ENCODE measurements at regions not wholly inside any gene's neighbourhood (a gene's known extent, or its start where the extent isn't known, plus 50 kb on each side); places are given as distances from the start of the nearest gene placed in this dataset.

DNA sequence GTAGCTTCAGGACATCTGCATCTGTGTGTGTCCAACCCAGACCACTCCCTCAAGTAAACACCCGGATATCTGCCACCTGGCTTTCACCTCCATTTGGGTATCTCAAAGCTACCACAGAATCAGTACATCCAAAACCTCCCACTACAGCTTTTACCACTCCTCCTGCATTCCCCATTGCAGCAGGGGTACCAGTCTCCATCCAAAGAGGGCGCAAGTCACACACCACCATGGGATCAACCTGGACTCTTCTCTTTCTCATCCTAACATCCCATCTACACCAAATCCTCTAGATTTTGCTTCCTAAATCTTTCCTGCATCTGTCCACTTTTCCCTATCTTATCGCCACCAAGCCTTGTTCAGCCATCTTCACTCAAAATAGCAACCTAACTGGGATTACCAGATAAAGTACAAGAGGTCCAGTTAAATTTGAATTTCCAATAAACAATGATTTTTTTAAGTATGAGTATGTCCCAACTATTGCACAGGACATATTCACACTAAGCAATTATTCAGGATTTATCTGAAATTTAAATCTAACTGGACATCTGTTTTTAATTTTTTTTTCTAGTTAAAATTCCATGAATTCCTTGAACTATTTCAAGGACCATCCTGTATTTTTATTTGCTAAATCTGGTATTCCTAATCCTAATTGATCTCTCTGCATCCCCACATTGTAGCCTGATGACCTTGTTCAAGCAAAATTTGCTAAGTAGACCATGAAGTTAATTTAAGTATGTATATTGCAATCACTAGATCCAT is 164.3 kb upstream of the MLN start:
- ChIA-PET POLR2A (no interaction called here), CTCF (no interaction called here)
- Mint-ChIP-seq H3K9me3 (no peaks in the 10 kb centered on the region), H3K4me1 (no peaks in the 10 kb centered on the region), H3K4me3 (no peak overlapping the region), H3K27me3 (peaks cover 46% of the 10 kb centered on the region), H3K27ac (no peak overlapping the region), H3K36me3 (ENCODE audit: low read depth) (no peaks in the 10 kb centered on the region)
- DNase-seq, result no peak

- Mint-ChIP-seq H3K4me1 (no peaks in the 10 kb centered on the region), H3K36me3 (ENCODE audit: low read depth) (no peaks in the 10 kb centered on the region), H3K4me3 (no peak overlapping the region), H3K27ac (no peak overlapping the region), H3K27me3 (peaks cover 44% of the 10 kb centered on the region), H3K9me3 (no peaks in the 10 kb centered on the region)
- CTCF ChIA-PET, result no interaction called here
- POLR2A ChIA-PET, result no interaction called here
- DNase-seq, result no peak
Measured at GRCh38 chr6:33967265-33967767, 163.5 kb upstream of the MLN start.

DNA sequence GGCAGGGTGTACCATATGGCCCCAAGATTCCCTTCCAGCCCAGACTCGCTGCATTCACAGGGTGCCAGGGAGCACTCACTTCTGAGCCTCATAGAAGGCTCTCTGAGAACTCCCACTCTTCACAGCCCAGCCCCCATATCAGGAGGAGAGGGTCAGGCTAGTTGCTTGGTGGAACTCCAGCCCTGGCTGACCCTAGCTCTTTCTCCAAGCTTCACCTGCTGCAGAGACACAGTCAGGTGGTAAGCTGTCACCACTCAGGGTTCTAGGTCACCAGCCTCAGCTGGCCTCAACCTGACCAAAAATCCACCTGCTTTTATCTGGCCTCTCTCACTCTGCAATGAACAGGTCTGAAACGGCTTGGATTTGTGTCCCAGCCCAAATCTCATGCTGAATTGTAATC is 162.7 kb upstream of the MLN start:
- POLR2A ChIA-PET, result no interaction called here
- CTCF ChIA-PET, result no interaction called here
- no peak overlapping the region for H3K27ac Mint-ChIP-seq
- no peak for DNase-seq
- no peaks in the 10 kb centered on the region for H3K9me3 Mint-ChIP-seq
- no peaks in the 10 kb centered on the region for H3K4me1 Mint-ChIP-seq
- peaks cover 41% of the 10 kb centered on the region for H3K27me3 Mint-ChIP-seq
- H3K36me3 Mint-ChIP-seq (ENCODE audit: low read depth), result no peaks in the 10 kb centered on the region
- H3K4me3 Mint-ChIP-seq, result no peak overlapping the region

GRCh38 chr6:33965766-33966165 is 162.0 kb upstream of the MLN start:
- no peak overlapping the region for H3K4me3 Mint-ChIP-seq

GRCh38 chr6:33964387-33964786 is 160.6 kb upstream of the MLN start:
- no peak overlapping the region for H3K27ac Mint-ChIP-seq
- no peak overlapping the region for H3K4me3 Mint-ChIP-seq
- DNase-seq, result no peak
- H3K27me3 Mint-ChIP-seq, result peaks cover 28% of the 10 kb centered on the region
- no peaks in the 10 kb centered on the region for H3K4me1 Mint-ChIP-seq
- no peaks in the 10 kb centered on the region for H3K9me3 Mint-ChIP-seq
- ChIA-PET CTCF (interaction anchor here (0.6 kb wide), 1 partner anchor 75 kb away, joined by 3 read pairs; no protein-coding TSS in a partner anchor), POLR2A (no interaction called here)
- H3K36me3 Mint-ChIP-seq (ENCODE audit: low read depth), result no peaks in the 10 kb centered on the region

More at GRCh38 chr6:33965766-33966165, 162.0 kb upstream of the MLN start:
- Mint-ChIP-seq H3K9me3 (no peaks in the 10 kb centered on the region), H3K4me1 (no peaks in the 10 kb centered on the region), H3K36me3 (ENCODE audit: low read depth) (no peaks in the 10 kb centered on the region), H3K27me3 (peaks cover 35% of the 10 kb centered on the region), H3K27ac (no peak overlapping the region)
- ChIA-PET CTCF (no interaction called here), POLR2A (no interaction called here)
- no peak for DNase-seq

GRCh38 chr6:33963136-33963750 is 159.4 kb upstream of the MLN start:
- DNase-seq, result no peak
- POLR2A ChIA-PET, result no interaction called here
- H3K9me3 Mint-ChIP-seq, result no peaks in the 10 kb centered on the region
- H3K27me3 Mint-ChIP-seq, result peaks cover 23% of the 10 kb centered on the region
- H3K36me3 Mint-ChIP-seq (ENCODE audit: low read depth), result no peaks in the 10 kb centered on the region
- H3K4me3 Mint-ChIP-seq, result no peak overlapping the region
- H3K4me1 Mint-ChIP-seq, result no peaks in the 10 kb centered on the region
- H3K27ac Mint-ChIP-seq, result peak overlapping the region; percentile 10
- CTCF ChIA-PET, result interaction anchor here (1.6 kb wide), 1 partner anchor 20 kb away, joined by 3 read pairs; no protein-coding TSS in a partner anchor

DNA sequence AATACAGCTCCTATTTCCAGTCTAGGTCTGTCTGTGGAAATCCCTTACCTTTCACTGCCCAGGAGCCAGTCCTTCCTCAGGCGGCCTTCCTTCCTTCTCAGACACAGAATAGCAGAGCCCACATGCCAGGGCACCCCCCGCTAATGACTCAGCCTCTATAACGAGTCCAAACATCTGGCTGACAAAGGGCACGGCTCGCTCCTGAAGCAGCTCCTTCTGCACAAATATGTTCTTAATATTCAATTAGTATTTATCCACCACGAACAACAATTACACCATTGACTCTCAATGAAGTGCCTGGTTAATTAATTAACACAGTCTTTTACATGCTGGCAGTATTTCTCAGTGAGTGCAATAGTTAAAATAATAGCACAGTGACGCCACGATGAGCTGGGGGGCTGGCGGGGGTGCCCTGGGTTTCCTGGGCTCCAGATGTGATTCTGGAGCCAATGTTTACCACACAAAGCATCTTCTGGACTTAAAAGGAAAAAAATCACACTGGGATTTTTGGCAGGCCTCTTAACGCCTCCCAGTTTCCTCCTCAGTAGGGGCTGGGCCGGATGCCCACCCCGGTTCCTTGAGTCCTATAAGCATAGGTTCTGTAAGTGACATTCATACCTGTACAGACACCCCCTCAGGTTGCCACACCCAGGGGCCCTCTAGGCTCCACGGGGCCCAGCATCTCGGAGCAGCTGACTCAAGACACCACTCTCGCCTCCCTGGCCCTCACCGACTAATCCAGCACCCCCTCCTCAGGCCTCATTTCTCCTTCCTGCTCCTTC is 158.6 kb upstream of the MLN start:
- H3K4me1 Mint-ChIP-seq, result no peaks in the 10 kb centered on the region
- DNase-seq, result no peak
- no peaks in the 10 kb centered on the region for H3K36me3 Mint-ChIP-seq (ENCODE audit: low read depth)
- H3K4me3 Mint-ChIP-seq, result no peak overlapping the region
- peaks cover 15% of the 10 kb centered on the region for H3K27me3 Mint-ChIP-seq
- POLR2A ChIA-PET, result no interaction called here
- CTCF ChIA-PET, result interaction anchor here (0.7 to 2.1 kb wide), 3 partner anchors 14 to 19 kb away, joined by 3 to 5 read pairs (median 3); no protein-coding TSS in a partner anchor
- no peaks in the 10 kb centered on the region for H3K9me3 Mint-ChIP-seq
- H3K27ac Mint-ChIP-seq, result no peak overlapping the region

GRCh38 chr6:33961691-33962090 is 157.9 kb upstream of the MLN start:
- POLR2A ChIA-PET, result no interaction called here
- DNase-seq, result no peak
- CTCF ChIA-PET, result interaction anchor here (0.7 to 2.1 kb wide), 2 partner anchors 14 to 15 kb away, joined by 3 to 5 read pairs; no protein-coding TSS in a partner anchor
- no peaks in the 10 kb centered on the region for H3K36me3 Mint-ChIP-seq (ENCODE audit: low read depth)
- no peak overlapping the region for H3K4me3 Mint-ChIP-seq
- no peaks in the 10 kb centered on the region for H3K9me3 Mint-ChIP-seq
- no peak overlapping the region for H3K27ac Mint-ChIP-seq
- no peaks in the 10 kb centered on the region for H3K4me1 Mint-ChIP-seq
- peaks cover 8% of the 10 kb centered on the region for H3K27me3 Mint-ChIP-seq

DNA sequence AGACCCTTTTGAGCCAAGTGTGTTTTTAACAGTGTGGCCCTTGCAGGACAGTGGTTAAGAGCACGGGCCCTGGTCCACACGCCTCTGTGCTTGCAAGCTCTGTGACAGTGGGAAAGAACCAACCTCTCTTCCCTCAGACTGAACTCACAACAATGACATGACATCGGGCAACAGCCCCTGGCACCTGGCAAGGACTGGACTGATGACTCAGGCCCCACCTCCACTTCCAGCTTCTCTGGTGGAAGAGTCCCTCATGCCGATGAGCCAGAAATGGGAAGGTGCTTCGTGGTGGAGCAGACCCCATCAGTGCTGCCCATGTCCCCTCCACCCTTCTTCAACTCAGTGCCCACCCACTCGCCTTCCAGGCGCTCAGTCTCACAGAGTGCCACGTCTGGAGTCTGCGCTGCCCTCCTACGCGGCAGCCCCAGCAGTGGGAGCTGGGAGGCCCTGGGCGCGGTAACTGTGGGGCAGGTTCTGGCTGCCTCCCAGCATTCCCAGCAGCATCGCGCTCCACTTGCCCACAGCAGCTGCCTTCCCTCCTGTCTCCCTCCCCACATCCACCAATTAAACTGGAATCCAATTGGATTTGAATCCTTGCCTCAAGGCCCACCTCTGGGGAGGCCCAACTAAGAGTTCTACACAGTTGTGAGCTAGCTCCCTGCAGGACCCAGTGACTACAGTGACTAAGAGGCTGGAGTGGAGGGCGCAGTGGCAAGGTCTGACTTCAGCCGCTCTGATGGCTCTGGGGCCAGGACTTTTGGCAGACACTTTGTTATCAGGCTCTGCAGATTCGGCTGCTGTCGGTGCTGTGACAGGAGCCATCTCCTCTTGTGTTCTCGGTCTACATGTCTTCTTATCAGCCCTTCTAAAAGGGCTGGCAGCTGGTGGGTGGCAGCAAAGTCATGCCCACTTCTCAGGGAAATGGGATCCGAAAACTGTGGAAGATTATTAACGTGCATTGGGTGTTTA is 156.8 kb upstream of the MLN start:
- DNase-seq, result no peak
- CTCF ChIA-PET, result interaction anchor here (1.2 to 2.1 kb wide), 3 partner anchors 16 to 47 kb away, joined by 4 to 7 read pairs (median 5); no protein-coding TSS in a partner anchor
- Mint-ChIP-seq H3K36me3 (ENCODE audit: low read depth) (no peaks in the 10 kb centered on the region), H3K9me3 (no peaks in the 10 kb centered on the region), H3K27ac (no peak overlapping the region), H3K4me1 (no peaks in the 10 kb centered on the region), H3K27me3 (peaks cover 4% of the 10 kb centered on the region), H3K4me3 (no peak overlapping the region)
- POLR2A ChIA-PET, result no interaction called here

DNA sequence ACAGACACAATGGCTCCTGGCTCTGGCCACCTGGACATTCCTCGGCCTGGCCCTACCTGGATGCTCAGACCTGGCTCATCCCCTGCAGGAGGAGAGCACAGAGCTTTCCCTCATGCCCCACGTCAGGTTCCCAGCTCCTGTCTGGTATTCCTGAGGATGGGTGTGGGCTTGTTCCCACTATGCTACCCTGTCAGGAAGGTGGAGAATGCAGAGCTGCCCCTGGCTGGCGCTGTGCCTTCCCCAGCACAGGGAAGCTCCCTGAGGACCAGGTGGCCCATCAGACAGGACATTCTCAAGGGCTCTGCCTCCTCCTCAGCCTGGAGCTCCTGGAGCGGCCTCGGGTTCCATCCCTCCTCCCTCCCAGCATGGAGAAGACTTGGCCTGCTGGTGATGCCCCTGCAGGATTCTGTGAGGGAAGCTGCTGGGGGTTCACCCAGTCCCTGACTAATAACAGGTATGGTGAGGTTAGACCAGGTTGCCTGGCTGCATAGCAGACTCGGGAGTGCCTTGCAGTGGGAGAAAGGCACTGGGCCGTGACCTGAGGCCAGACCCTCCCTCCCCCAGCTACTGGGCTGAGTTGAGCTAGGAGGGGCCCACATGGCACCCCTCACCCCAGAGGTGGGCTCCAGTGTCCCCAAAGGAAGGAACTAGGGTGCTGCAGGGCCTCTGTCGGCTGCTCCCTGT is 156.0 kb upstream of the MLN start:
- no peak for DNase-seq
- Mint-ChIP-seq H3K9me3 (no peaks in the 10 kb centered on the region), H3K4me1 (no peaks in the 10 kb centered on the region), H3K36me3 (ENCODE audit: low read depth) (no peaks in the 10 kb centered on the region), H3K4me3 (no peak overlapping the region), H3K27me3 (peaks cover 2% of the 10 kb centered on the region), H3K27ac (no peak overlapping the region)
- CTCF ChIA-PET, result interaction anchor here (1.0 to 1.8 kb wide), 4 partner anchors 22 to 46 kb away, joined by 3 to 7 read pairs (median 4); no protein-coding TSS in a partner anchor
- POLR2A ChIA-PET, result no interaction called here

DNA sequence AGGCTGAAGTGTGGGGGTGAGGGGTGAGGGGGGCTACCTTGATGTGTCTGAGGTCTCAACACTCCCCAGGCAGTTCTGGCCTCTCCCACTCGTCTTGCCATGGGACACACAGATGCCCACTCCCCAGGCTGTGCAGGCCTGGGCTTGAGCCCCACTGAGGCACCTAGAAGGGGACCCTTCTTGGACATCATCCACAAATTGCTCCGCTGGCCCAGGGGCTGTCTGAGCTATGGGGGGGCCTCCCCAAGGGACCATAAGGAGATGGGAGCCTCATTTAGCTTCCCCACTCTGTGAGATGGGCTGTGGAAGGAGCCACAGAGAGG is 155.5 kb upstream of the MLN start:
- Mint-ChIP-seq H3K9me3 (no peaks in the 10 kb centered on the region), H3K36me3 (ENCODE audit: low read depth) (no peaks in the 10 kb centered on the region), H3K4me1 (peaks cover 4% of the 10 kb centered on the region), H3K27ac (no peak overlapping the region), H3K4me3 (no peak overlapping the region), H3K27me3 (peaks cover 7% of the 10 kb centered on the region)
- ChIA-PET POLR2A (no interaction called here), CTCF (interaction anchor here (1.0 to 1.8 kb wide), 4 partner anchors 22 to 45 kb away, joined by 3 to 7 read pairs (median 4); no protein-coding TSS in a partner anchor)
- no peak for DNase-seq
